ENCODE measurements at regions not wholly inside any gene's neighbourhood (a gene's known extent, or its start where the extent isn't known, plus 50 kb on each side); places are given as distances from the start of the nearest gene placed in this dataset.

- Histone ChIP-seq H3K27me3 (ENCODE audit: low read depth) (no peaks in the 10 kb centered on the region), H3K4me1 (no peaks in the 10 kb centered on the region), H3K4me3 (no peak overlapping the region), H3K9me3 (no peaks in the 10 kb centered on the region), H3K27ac (no peak overlapping the region), H3K36me3 (no peaks in the 10 kb centered on the region)
- intact Hi-C loops (cut with DNase I): no loop called here
- no peak for TF ChIP-seq CTCF (IDR thresholded peaks at IDR 0.05)
- ATAC-seq (no peak), DNase-seq (no peak)
These were observed 1965.6 kb upstream of the PCDH20 start for GRCh38 chr13:63381078-63381859.

GRCh38 chr13:63377986-63378385 lies 1962.3 kb upstream of the PCDH20 start:
- intact Hi-C loops (cut with DNase I): no loop called here
- Histone ChIP-seq H3K27me3 (ENCODE audit: low read depth) (no peaks in the 10 kb centered on the region), H3K4me3 (no peak overlapping the region), H3K36me3 (no peaks in the 10 kb centered on the region), H3K9me3 (no peaks in the 10 kb centered on the region), H3K27ac (no peak overlapping the region), H3K4me1 (no peaks in the 10 kb centered on the region)
- TF ChIP-seq CTCF (IDR thresholded peaks at IDR 0.05): no peak
- ATAC-seq (no peak), DNase-seq (no peak)

- intact Hi-C loops (cut with DNase I): no loop called here
- TF ChIP-seq CTCF (IDR thresholded peaks at IDR 0.05): no peak
- Histone ChIP-seq H3K27me3 (ENCODE audit: low read depth) (no peaks in the 10 kb centered on the region), H3K27ac (no peak overlapping the region), H3K4me1 (no peaks in the 10 kb centered on the region), H3K4me3 (no peak overlapping the region), H3K9me3 (no peaks in the 10 kb centered on the region), H3K36me3 (no peaks in the 10 kb centered on the region)
- ATAC-seq (no peak), DNase-seq (no peak)
These were observed 1954.5 kb upstream of the PCDH20 start for GRCh38 chr13:63370101-63370500.

- H3K36me3 ChIP-seq: no peaks in the 10 kb centered on the region
- H3K4me3 ChIP-seq: no peak overlapping the region
- H3K27ac ChIP-seq: no peak overlapping the region
- no peaks in the 10 kb centered on the region for H3K27me3 ChIP-seq (ENCODE audit: low read depth)
- intact Hi-C loops (cut with DNase I): no loop called here
- H3K4me1 ChIP-seq: no peaks in the 10 kb centered on the region
- no peak for ATAC-seq
- H3K9me3 ChIP-seq: no peaks in the 10 kb centered on the region
- no peak for TF ChIP-seq CTCF (IDR thresholded peaks at IDR 0.05)
- DNase-seq: no peak
These were observed 1952.0 kb upstream of the PCDH20 start for GRCh38 chr13:63367522-63368198.

- no peaks in the 10 kb centered on the region for H3K36me3 ChIP-seq
- no peaks in the 10 kb centered on the region for H3K4me1 ChIP-seq
- ATAC-seq (no peak), DNase-seq (no peak)
- intact Hi-C loops (cut with DNase I): no loop called here
- H3K9me3 ChIP-seq: no peaks in the 10 kb centered on the region
- no peak overlapping the region for H3K4me3 ChIP-seq
- no peak for TF ChIP-seq CTCF (IDR thresholded peaks at IDR 0.05)
- no peaks in the 10 kb centered on the region for H3K27me3 ChIP-seq (ENCODE audit: low read depth)
- no peak overlapping the region for H3K27ac ChIP-seq
These were observed 1948.5 kb upstream of the PCDH20 start for GRCh38 chr13:63364159-63364558.

All from lower lobe of right lung (tissue), 2 donors.